K562 (cell line): ENCODE measurements at regions not wholly inside any gene's neighbourhood (a gene's known extent, or its start where the extent isn't known, plus 50 kb on each side); places are given as distances from the start of the nearest gene placed in this dataset.

Source experiments
- ATAC-seq: fragments of 200-7000 bp; cut with Tn5 transposase; 3 replicates; pipeline ENCODE4 v1.9.1; 2020; ENCODE audit warnings: moderate library complexity
- BruUV-seq: library from RNA; stranded (reverse); fragments of 400-500 nt; replicated peaks from 2 replicates; lab custom pipeline; 2021; lab: Mats Ljungman, UMichigan
- CTCF ChIA-PET: fragments of 300-600 bp; formaldehyde crosslinking; extraction: SDS; loops from one replicate; lab custom pipeline; 2021; ENCODE audit warnings: low intra/inter-chr PET ratio; lab: Yijun Ruan, JAX
- POLR2A ChIA-PET: fragments of 300-600, 350-650 bp; sonication (Branson Sonifier 250); formaldehyde crosslinking; extraction: SDS; loops from one replicate; lab custom pipeline; 2021; ENCODE audit warnings: antibody characterized with exemption, inconsistent platforms; lab: Yijun Ruan, JAX
- DNase-seq, 4 experiments: peaks; one replicate each; pipeline versions ENCODE4 v3.0.0 to v3.0.0-alpha.2; 2011 to 2018; ENCODE audit warnings: low spot score in 3 of 4, mixed read lengths in 3 of 4; ENCODE audit errors: extremely low read depth in 1 of 4
- FAIRE-seq: peaks from 2 replicates; lab custom pipeline; 2011; peaks lifted over from hg19 to GRCh38; lab: Jason Lieb, UNC
- H2AFZ ChIP-seq: 2 replicates; pipeline ENCODE4 v1.6.0; 2011; ENCODE audit warnings: low read depth, low read length, control low read depth, inconsistent platforms
- H3K27ac ChIP-seq: fragments of 200-600 bp; 3 replicates; pipeline ENCODE4 v1.8.0; 2011; ENCODE audit warnings: low read depth, mild to moderate bottlenecking, control low read depth, inconsistent platforms, low read length, moderate library complexity, mixed read lengths; ENCODE audit errors: extremely low read depth
- H3K27me3 ChIP-seq, 2 experiments: fragments of 300-600 bp in 1 of 2; 2 replicates in 1 of 2; 3 replicates in 1 of 2; pipeline versions ENCODE4 v1.6.0 to v1.8.0; 2011; ENCODE audit warnings: inconsistent platforms in 2 of 2, low read length in 2 of 2, mild to moderate bottlenecking in 1 of 2, mixed read lengths in 1 of 2, moderate library complexity in 1 of 2; ENCODE audit not compliant: control insufficient read depth in 2 of 2, insufficient read depth in 2 of 2
- H3K36me3 ChIP-seq: fragments of 300-600 bp; 3 replicates; pipeline ENCODE4 v1.8.0; 2011; ENCODE audit warnings: mild to moderate bottlenecking, low read length, inconsistent platforms; ENCODE audit not compliant: control insufficient read depth, insufficient read depth
- H3K4me1 ChIP-seq, 2 experiments: fragments of 200-600 bp in 1 of 2; replicated peaks in 1 of 2; 2 replicates in 1 of 2; 3 replicates in 1 of 2; pipeline versions ENCODE4 v1.5.1 to v1.8.0; 2011; ENCODE audit warnings: inconsistent platforms in 2 of 2, low read length in 2 of 2, mild to moderate bottlenecking in 1 of 2, mixed read lengths in 1 of 2, moderate library complexity in 1 of 2; ENCODE audit not compliant: control insufficient read depth in 2 of 2, insufficient read depth in 2 of 2
- H3K4me2 ChIP-seq: 2 replicates; pipeline ENCODE4 v1.6.1; 2011; ENCODE audit warnings: low read length, control low read depth, inconsistent platforms, mixed read lengths; ENCODE audit not compliant: insufficient read depth
- H3K4me3 ChIP-seq: fragments of 200-600 bp; sonication (generic), shearing (Covaris generic); 2 replicates; pipeline ENCODE4 v1.5.1; 2016; ENCODE audit warnings: control low read depth, inconsistent platforms
- H3K79me2 ChIP-seq: fragments of 200-600 bp; 3 replicates; pipeline ENCODE4 v1.8.0; 2011; ENCODE audit warnings: low read length, inconsistent platforms; ENCODE audit not compliant: control insufficient read depth, insufficient read depth
- H3K9ac ChIP-seq, 2 experiments: 2 replicates each; pipeline versions ENCODE4 v1.6.0 to v1.6.1; 2011; ENCODE audit warnings: low read depth in 2 of 2, low read length in 2 of 2, control low read depth in 1 of 2, inconsistent platforms in 1 of 2, mild to moderate bottlenecking in 1 of 2, mixed read lengths in 1 of 2; ENCODE audit not compliant: insufficient read depth in 1 of 2
- H3K9me1 ChIP-seq: one replicate; pipeline ENCODE4 v1.6.0; 2011; ENCODE audit warnings: inconsistent platforms, mild to moderate bottlenecking, low read length, moderate library complexity; ENCODE audit not compliant: control insufficient read depth, insufficient read depth
- H3K9me3 ChIP-seq: replicated peaks from 2 replicates; pipeline ENCODE4 v1.5.1; 2011; ENCODE audit warnings: low read depth, low read length, inconsistent platforms; ENCODE audit not compliant: control insufficient read depth, insufficient read depth
- H4K20me1 ChIP-seq: replicated peaks from 2 replicates; pipeline ENCODE4 v1.6.1; 2011; ENCODE audit warnings: low read length, inconsistent platforms, mixed read lengths; ENCODE audit not compliant: control insufficient read depth, insufficient read depth
- CBFA2T3 ChIP-seq: fragments of 450-650 bp; IDR thresholded peaks from 2 replicates; pipeline ENCODE4 v1.6.1; 2017
- ETV1 ChIP-seq: fragments of 450-650 bp; conservative IDR thresholded peaks from 2 replicates; pipeline ENCODE4 v1.6.1; 2016; ENCODE audit warnings: missing genetic modification characterization, control low read depth, low read depth, missing compliant biosample characterization
- ETV5 ChIP-seq: sonication (generic); formaldehyde crosslinking; IDR thresholded peaks from 2 replicates; pipeline ENCODE4 v1.4.0; 2020; ENCODE audit warnings: low read depth, mild to moderate bottlenecking, missing genetic modification reagents
- GABPB2 ChIP-seq: fragments of 250-450 bp; sonication (Bioruptor Pico); conservative IDR thresholded peaks from 2 replicates; pipeline ENCODE4 v1.5.1; 2021; ENCODE audit warnings: mild to moderate bottlenecking
- MCM7 ChIP-seq, 2 experiments: fragments of 450-650 bp; IDR thresholded peaks; 2 replicates each; pipeline ENCODE4 v1.6.1; 2016 to 2018
- PHF20 ChIP-seq: fragments of 450-650 bp; IDR thresholded peaks from 2 replicates; pipeline ENCODE4 v1.6.1; 2018; ENCODE audit not compliant: partially characterized antibody
- RBBP5 ChIP-seq: fragments of 200-600 bp; sonication (generic); IDR thresholded peaks from 2 replicates; pipeline ENCODE4 v1.6.1; 2012; ENCODE audit warnings: borderline replicate concordance, mild to moderate bottlenecking, low read length, control low read depth, inconsistent platforms; ENCODE audit not compliant: insufficient read depth, poor library complexity, severe bottlenecking
- RBM17 ChIP-seq: fragments of 200-400 bp; formaldehyde crosslinking; IDR thresholded peaks from 2 replicates; pipeline ENCODE4 v1.6.1; 2017; ENCODE audit warnings: low read depth, mild to moderate bottlenecking, low read length, borderline replicate concordance
- SMARCB1 ChIP-seq: IDR thresholded peaks from 2 replicates; pipeline ENCODE4 v1.6.1; 2011; ENCODE audit warnings: improper control_type of control experiment, low read depth; ENCODE audit not compliant: insufficient read length
- SNRNP70 ChIP-seq: fragments of 200-400 bp; formaldehyde crosslinking; optimal IDR thresholded peaks from 2 replicates; pipeline ENCODE3; 2017; ENCODE audit warnings: low read depth, low read length
- ZKSCAN1 ChIP-seq: fragments of 150-350 bp; IDR thresholded peaks from 2 replicates; pipeline ENCODE4 v1.6.1; 2016; ENCODE audit warnings: low read depth, low read length
- WGBS: fragments of 100-300 bp; shearing (Covaris generic); methylation state at CpG from one replicate; pipeline ENCODE4 v1.1.6; 2016; ENCODE audit warnings: low coverage, mixed read lengths; ENCODE audit not compliant: insufficient coverage; ENCODE audit errors: missing lambda C conversion rate; 5-methylcytosine and 5-hydroxymethylcytosine counted together
- in situ Hi-C: fragments of 300-500 bp; cut with MboI; formaldehyde crosslinking; loops from 4 replicates; pipeline ENCODE4 v1.15.0; 2018; ENCODE audit warnings: inconsistent platforms, mixed read lengths
- intact Hi-C: fragments of 100-400 bp; cut with micrococcal nuclease; formaldehyde crosslinking; loops from 2 replicates; pipeline ENCODE4 v1.14.2; 2022
- TF ChIP-seq, protein P1 (sequence below): fragments of 150-350 bp; conservative IDR thresholded peaks from 2 replicates; pipeline ENCODE4 v1.6.1; 2014; ENCODE audit warnings: low read length
- TF ChIP-seq, protein P2 (sequence below), 2 experiments: fragments of 200-800 bp in 1 of 2; sonication (Bioruptor generic) in 1 of 2; sonication (generic) in 1 of 2; formaldehyde crosslinking in 1 of 2; IDR thresholded peaks in 1 of 2; conservative IDR thresholded peaks in 1 of 2; 2 replicates each; pipeline versions ENCODE4 v1.5.0 to v1.6.1; 2016 to 2020; ENCODE audit warnings: missing compliant biosample characterization in 1 of 2, missing genetic modification characterization in 1 of 2, missing genetic modification reagents in 1 of 2
- TF ChIP-seq, protein P3 (sequence below): fragments of 450-650 bp; IDR thresholded peaks from 2 replicates; pipeline ENCODE4 v1.6.1; 2016; ENCODE audit warnings: borderline replicate concordance

DNA sequence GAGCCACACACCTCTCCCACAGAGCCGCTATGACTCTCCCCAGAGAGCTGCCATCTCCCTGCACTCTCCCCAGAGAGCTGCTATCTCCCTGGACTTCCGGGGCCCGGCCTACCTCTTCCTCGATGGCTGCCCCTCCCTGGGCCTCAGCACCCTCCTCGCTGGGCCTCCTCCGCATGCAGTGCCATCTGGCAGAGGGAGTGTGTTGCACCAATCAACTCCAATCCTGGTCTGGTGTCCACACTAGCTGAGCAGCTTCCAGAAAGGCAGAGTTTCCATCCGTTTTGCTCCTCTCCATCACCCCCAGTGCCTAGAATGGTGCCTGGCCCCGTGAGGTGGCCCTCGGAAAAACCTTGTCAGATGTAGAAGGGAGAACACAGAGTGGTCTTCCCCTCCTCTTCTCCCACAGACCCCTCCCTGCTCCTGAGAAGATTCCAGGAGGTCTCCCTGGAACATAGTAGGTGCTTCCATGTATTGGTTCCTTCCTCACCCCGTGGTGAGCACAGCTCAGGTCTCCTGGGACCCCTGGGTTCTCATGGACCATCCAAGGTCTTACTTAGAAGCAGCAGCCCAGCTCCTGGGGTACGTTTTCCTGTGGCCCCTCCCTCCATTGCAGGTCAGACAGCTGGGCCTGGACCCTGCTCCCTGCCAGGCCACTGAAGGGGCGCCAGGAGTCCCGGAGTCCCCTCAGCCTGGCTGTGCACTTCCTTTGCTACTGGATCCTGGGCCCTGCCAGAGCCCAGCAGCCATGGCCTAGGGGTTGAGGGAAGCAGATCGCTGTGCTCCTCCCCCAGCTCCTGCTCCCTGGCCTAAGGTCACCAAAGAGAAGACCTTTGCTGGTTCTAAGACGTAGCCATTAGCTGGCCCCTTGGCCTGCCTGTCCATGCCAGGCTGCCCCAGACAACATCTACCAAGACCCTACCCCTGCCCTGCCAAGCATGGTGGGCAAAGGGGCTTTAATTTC is 233.8 kb upstream of the GSE1 start:
- intact Hi-C loops (no loop called here), in situ Hi-C loops (no loop called here)
- CTCF ChIA-PET = no interaction called here
- Histone ChIP-seq H3K79me2 (peaks cover 23% of the 10 kb centered on the region; the same call in 2 of the 3 replicates), H3K27me3 (no peaks in the 10 kb centered on the region), H4K20me1 (peaks cover 11% of the 10 kb centered on the region), H3K9me3 (0 out of 2 replicates have a peak, but pooled peaks cover 2% of the 10 kb centered on the region), H3K9me1 (no peaks in the 10 kb centered on the region), H3K36me3 (no peaks in the 10 kb centered on the region), H3K4me3 (no peak overlapping the region), H3K9ac (peak overlapping the region in 1 of 2 experiments; percentile 80; a peak in 2 of 4 replicates), H3K27ac (peak overlapping the region; percentile 17; the same call in 2 of the 3 replicates), H3K4me2 (peak overlapping the region; percentile 11; the same call in 1 of the 2 replicates), H3K4me1 (peaks cover 79 to 100% of the 10 kb centered on the region in 2 experiments), H2AFZ (peak overlapping the region; percentile 2; the same call in 1 of the 2 replicates)
- ATAC-seq (peak; percentile 14), FAIRE-seq (no peak), DNase-seq (peak; percentile 55 to 70 (median 58))
- 45% methylated on average over 14 of the region's 15 CpGs for WGBS
- BruUV-seq = no TSS peak
- POLR2A ChIA-PET = interaction anchor here (0.8 to 1.5 kb wide), 3 partner anchors 11 to 36 kb away, joined by 3 to 5 read pairs (median 3); no protein-coding TSS in a partner anchor
- TF ChIP-seq, protein P1, sequence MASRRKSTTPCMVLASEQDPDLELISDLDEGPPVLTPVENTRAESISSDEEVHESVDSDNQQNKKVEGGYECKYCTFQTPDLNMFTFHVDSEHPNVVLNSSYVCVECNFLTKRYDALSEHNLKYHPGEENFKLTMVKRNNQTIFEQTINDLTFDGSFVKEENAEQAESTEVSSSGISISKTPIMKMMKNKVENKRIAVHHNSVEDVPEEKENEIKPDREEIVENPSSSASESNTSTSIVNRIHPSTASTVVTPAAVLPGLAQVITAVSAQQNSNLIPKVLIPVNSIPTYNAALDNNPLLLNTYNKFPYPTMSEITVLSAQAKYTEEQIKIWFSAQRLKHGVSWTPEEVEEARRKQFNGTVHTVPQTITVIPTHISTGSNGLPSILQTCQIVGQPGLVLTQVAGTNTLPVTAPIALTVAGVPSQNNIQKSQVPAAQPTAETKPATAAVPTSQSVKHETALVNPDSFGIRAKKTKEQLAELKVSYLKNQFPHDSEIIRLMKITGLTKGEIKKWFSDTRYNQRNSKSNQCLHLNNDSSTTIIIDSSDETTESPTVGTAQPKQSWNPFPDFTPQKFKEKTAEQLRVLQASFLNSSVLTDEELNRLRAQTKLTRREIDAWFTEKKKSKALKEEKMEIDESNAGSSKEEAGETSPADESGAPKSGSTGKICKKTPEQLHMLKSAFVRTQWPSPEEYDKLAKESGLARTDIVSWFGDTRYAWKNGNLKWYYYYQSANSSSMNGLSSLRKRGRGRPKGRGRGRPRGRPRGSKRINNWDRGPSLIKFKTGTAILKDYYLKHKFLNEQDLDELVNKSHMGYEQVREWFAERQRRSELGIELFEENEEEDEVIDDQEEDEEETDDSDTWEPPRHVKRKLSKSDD = no peak
- TF ChIP-seq RBBP5 = peak; percentile 41
- TF ChIP-seq ETV5 = peak; percentile 60
- TF ChIP-seq SNRNP70 = no peak
- TF ChIP-seq SMARCB1 = no peak
- TF ChIP-seq, protein P2, sequence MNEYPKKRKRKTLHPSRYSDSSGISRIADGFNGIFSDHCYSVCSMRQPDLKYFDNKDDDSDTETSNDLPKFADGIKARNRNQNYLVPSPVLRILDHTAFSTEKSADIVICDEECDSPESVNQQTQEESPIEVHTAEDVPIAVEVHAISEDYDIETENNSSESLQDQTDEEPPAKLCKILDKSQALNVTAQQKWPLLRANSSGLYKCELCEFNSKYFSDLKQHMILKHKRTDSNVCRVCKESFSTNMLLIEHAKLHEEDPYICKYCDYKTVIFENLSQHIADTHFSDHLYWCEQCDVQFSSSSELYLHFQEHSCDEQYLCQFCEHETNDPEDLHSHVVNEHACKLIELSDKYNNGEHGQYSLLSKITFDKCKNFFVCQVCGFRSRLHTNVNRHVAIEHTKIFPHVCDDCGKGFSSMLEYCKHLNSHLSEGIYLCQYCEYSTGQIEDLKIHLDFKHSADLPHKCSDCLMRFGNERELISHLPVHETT (CRISPR knock-in tag; conservative IDR thresholded peaks at IDR 0.05 in 1 of 2, IDR thresholded peaks at IDR 0.05 in 1 of 2) = 0 out of 4 replicates have a peak, but pooled peaks of 1 of the 2 experiments have one; percentile 6
- no peak for TF ChIP-seq PHF20
- TF ChIP-seq ETV1 (tag) = peak; percentile 82
- peak; percentile 37; the same call in 1 of the 2 replicates for TF ChIP-seq CBFA2T3
- no peak for TF ChIP-seq RBM17
- no peak for TF ChIP-seq MCM7 (IDR thresholded peaks at IDR 0.05)
- TF ChIP-seq GABPB2 = no peak
- TF ChIP-seq, protein P3, sequence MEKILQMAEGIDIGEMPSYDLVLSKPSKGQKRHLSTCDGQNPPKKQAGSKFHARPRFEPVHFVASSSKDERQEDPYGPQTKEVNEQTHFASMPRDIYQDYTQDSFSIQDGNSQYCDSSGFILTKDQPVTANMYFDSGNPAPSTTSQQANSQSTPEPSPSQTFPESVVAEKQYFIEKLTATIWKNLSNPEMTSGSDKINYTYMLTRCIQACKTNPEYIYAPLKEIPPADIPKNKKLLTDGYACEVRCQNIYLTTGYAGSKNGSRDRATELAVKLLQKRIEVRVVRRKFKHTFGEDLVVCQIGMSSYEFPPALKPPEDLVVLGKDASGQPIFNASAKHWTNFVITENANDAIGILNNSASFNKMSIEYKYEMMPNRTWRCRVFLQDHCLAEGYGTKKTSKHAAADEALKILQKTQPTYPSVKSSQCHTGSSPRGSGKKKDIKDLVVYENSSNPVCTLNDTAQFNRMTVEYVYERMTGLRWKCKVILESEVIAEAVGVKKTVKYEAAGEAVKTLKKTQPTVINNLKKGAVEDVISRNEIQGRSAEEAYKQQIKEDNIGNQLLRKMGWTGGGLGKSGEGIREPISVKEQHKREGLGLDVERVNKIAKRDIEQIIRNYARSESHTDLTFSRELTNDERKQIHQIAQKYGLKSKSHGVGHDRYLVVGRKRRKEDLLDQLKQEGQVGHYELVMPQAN = no peak
- peak; percentile 93 for TF ChIP-seq ZKSCAN1
